LoVo (cell line): ENCODE measurements at regions not wholly inside any gene's neighbourhood (a gene's known extent, or its start where the extent isn't known, plus 50 kb on each side); places are given as distances from the start of the nearest gene placed in this dataset.
"Not testable (repeated sequence)": the region's sequence is repeated elsewhere in the genome, so short reads cannot be mapped to it uniquely, and the experiment has no call there.

Source experiments
- DNase-seq: peaks from one replicate; pipeline ENCODE4 v3.0.0-alpha.2; 2016; ENCODE audit warnings: low spot score

- no peak for DNase-seq
Measured at GRCh38 chr4:187910741-187911140, 84.8 kb upstream of the ZFP42 start.

GRCh38 chr4:187915406-187915805 is 80.2 kb upstream of the ZFP42 start:
- DNase-seq: not testable (repeated sequence)

GRCh38 chr4:187919966-187920365 is 75.6 kb upstream of the ZFP42 start:
- DNase-seq: no peak

- no peak for DNase-seq
Measured at GRCh38 chr4:187921946-187922623, 73.5 kb upstream of the ZFP42 start.

- DNase-seq: no peak
Measured at GRCh38 chr4:187929024-187929423, 66.5 kb upstream of the ZFP42 start.

- no peak for DNase-seq
Measured at GRCh38 chr4:187934766-187935165, 60.8 kb upstream of the ZFP42 start.

- no peak for DNase-seq
Measured at GRCh38 chr4:187937557-187937956, 58.0 kb upstream of the ZFP42 start.

- no peak for DNase-seq
Measured at GRCh38 chr4:187940299-187940698, 55.3 kb upstream of the ZFP42 start.

- no peak for DNase-seq
Measured at GRCh38 chr4:187942968-187943367, 52.6 kb upstream of the ZFP42 start.

GRCh38 chr4:187944179-187944578 is 51.4 kb upstream of the ZFP42 start:
- no peak for DNase-seq
